H1 (cell line): ENCODE measurements at regions not wholly inside any gene's neighbourhood (a gene's known extent, or its start where the extent isn't known, plus 50 kb on each side); places are given as distances from the start of the nearest gene placed in this dataset.

Source experiments
- CTCF ChIA-PET: fragments of 300-600 bp; sonication (Branson Sonifier 250); formaldehyde crosslinking; loops from one replicate; lab custom pipeline; 2021; ENCODE audit not compliant: partially characterized antibody; lab: Charles Lee
- POLR2A ChIA-PET: fragments of 300-600 bp; sonication (Branson Sonifier 250); formaldehyde crosslinking; loops from one replicate; lab custom pipeline; 2021; ENCODE audit warnings: inconsistent platforms; ENCODE audit not compliant: partially characterized antibody; lab: Charles Lee
- DNase-seq, 2 experiments: peaks; one replicate each; pipeline versions ENCODE4 v3.0.0 to v3.0.0-alpha.2; 2010 to 2022; ENCODE audit warnings: low spot score in 2 of 2, low read depth in 1 of 2, mixed read lengths in 1 of 2
- FAIRE-seq: peaks from 2 replicates; lab custom pipeline; 2011; peaks lifted over from hg19 to GRCh38; lab: Jason Lieb, UNC
- H2AFZ ChIP-seq: 2 replicates; pipeline ENCODE4 v1.8.1; 2012; ENCODE audit warnings: low read length, inconsistent platforms
- H2AK5ac ChIP-seq: 2 replicates; pipeline ENCODE4 v1.6.1; 2013; ENCODE audit warnings: low read depth, low read length
- H2BK120ac ChIP-seq: replicated peaks from 2 replicates; pipeline ENCODE3; 2013; ENCODE audit warnings: low read depth, low read length, inconsistent platforms
- H2BK12ac ChIP-seq: 2 replicates; pipeline ENCODE4 v1.6.1; 2013; ENCODE audit warnings: low read depth, low read length
- H2BK15ac ChIP-seq: 2 replicates; pipeline ENCODE4 v1.6.1; 2013; ENCODE audit warnings: low read length
- H2BK20ac ChIP-seq: 2 replicates; pipeline ENCODE4 v1.6.1; 2013; ENCODE audit warnings: low read length
- H2BK5ac ChIP-seq: 2 replicates; pipeline ENCODE4 v1.6.1; 2013; ENCODE audit warnings: low read depth, low read length
- H3K14ac ChIP-seq: 2 replicates; pipeline ENCODE4 v1.6.1; 2013; ENCODE audit warnings: inconsistent platforms; ENCODE audit not compliant: insufficient read length
- H3K18ac ChIP-seq: 2 replicates; pipeline ENCODE4 v1.6.1; 2013; ENCODE audit warnings: low read length; ENCODE audit errors: extremely low read depth
- H3K23ac ChIP-seq: 2 replicates; pipeline ENCODE4 v1.6.1; 2013; ENCODE audit warnings: inconsistent platforms; ENCODE audit not compliant: insufficient read length
- H3K23me2 ChIP-seq: 2 replicates; pipeline ENCODE4 v1.6.1; 2013; ENCODE audit warnings: low read depth, low read length
- H3K27ac ChIP-seq: 2 replicates; pipeline ENCODE4 v1.6.1; 2011; ENCODE audit warnings: low read depth, low read length, inconsistent platforms
- H3K27me3 ChIP-seq, 4 experiments: replicated peaks in 1 of 4; 1 replicate in 1 of 4; 2 replicates in 3 of 4; pipeline versions ENCODE4 v1.6.1 to v1.8.1; 2011 to 2013; ENCODE audit warnings: low read length in 3 of 4, mild to moderate bottlenecking in 3 of 4, inconsistent platforms in 2 of 4, mixed read lengths in 2 of 4, moderate library complexity in 1 of 4; ENCODE audit not compliant: control insufficient read depth in 3 of 4, insufficient read depth in 3 of 4; ENCODE audit errors: extremely low read depth in 1 of 4
- H3K36me3 ChIP-seq, 4 experiments: 2 replicates each; pipeline versions ENCODE4 v1.6.1 to v1.8.1; 2011 to 2013; ENCODE audit warnings: mild to moderate bottlenecking in 4 of 4, low read length in 3 of 4, moderate library complexity in 2 of 4, control low read depth in 1 of 4, inconsistent platforms in 1 of 4; ENCODE audit not compliant: insufficient read depth in 4 of 4, control insufficient read depth in 2 of 4
- H3K4ac ChIP-seq: replicated peaks from 2 replicates; pipeline ENCODE3; 2013; ENCODE audit warnings: low read length, low read depth, mixed read lengths, inconsistent platforms; ENCODE audit not compliant: insufficient read length
- H3K4me1 ChIP-seq, 4 experiments: replicated peaks in 1 of 4; 1 replicate in 1 of 4; 2 replicates in 3 of 4; pipeline versions ENCODE4 v1.6.1 to v1.8.1; 2011 to 2013; ENCODE audit warnings: low read length in 3 of 4, inconsistent platforms in 2 of 4, mixed read lengths in 1 of 4; ENCODE audit not compliant: insufficient read depth in 4 of 4, control insufficient read depth in 3 of 4
- H3K4me2 ChIP-seq, 2 experiments: 2 replicates each; pipeline versions ENCODE4 v1.6.1 to v1.8.1; 2011 to 2013; ENCODE audit warnings: low read depth in 2 of 2, low read length in 2 of 2, control low read depth in 1 of 2, inconsistent platforms in 1 of 2, mild to moderate bottlenecking in 1 of 2; ENCODE audit not compliant: insufficient read depth in 1 of 2
- H3K4me3 ChIP-seq, 4 experiments: fragments of 200-600, 300-600 bp in 1 of 4; sonication (generic), shearing (Covaris generic), sonication (Bioruptor Twin) in 1 of 4; 2 replicates each; pipeline versions ENCODE4 v1.5.1 to v1.8.1; 2011 to 2016; ENCODE audit warnings: low read length in 4 of 4, low read depth in 3 of 4, control low read depth in 2 of 4, inconsistent platforms in 2 of 4, mild to moderate bottlenecking in 2 of 4, mixed read lengths in 1 of 4, moderate library complexity in 1 of 4; ENCODE audit not compliant: insufficient read depth in 2 of 4; ENCODE audit errors: extremely low read depth in 1 of 4
- H3K56ac ChIP-seq: replicated peaks from 2 replicates; pipeline ENCODE3; 2013; ENCODE audit warnings: low read depth, mild to moderate bottlenecking, mixed read lengths, low read length, inconsistent platforms; ENCODE audit not compliant: insufficient read length
- H3K79me1 ChIP-seq: 2 replicates; pipeline ENCODE4 v1.6.1; 2013; ENCODE audit warnings: low read depth, low read length, control low read depth
- H3K79me2 ChIP-seq, 2 experiments: 2 replicates each; pipeline versions ENCODE4 v1.6.1 to v1.8.1; 2012 to 2013; ENCODE audit warnings: low read length in 2 of 2, mild to moderate bottlenecking in 2 of 2, inconsistent platforms in 1 of 2; ENCODE audit not compliant: insufficient read depth in 2 of 2, control insufficient read depth in 1 of 2
- H3K9ac ChIP-seq, 4 experiments: replicated peaks in 1 of 4; 1 replicate in 1 of 4; 2 replicates in 3 of 4; pipeline versions ENCODE4 v1.6.1 to v1.8.1; 2011 to 2013; ENCODE audit warnings: low read depth in 3 of 4, low read length in 3 of 4, control low read depth in 2 of 4, mild to moderate bottlenecking in 2 of 4, moderate library complexity in 2 of 4, inconsistent platforms in 1 of 4; ENCODE audit errors: extremely low read depth in 1 of 4
- H3K9me3 ChIP-seq, 2 experiments: 2 replicates each; pipeline versions ENCODE4 v1.6.1 to v1.8.1; 2012 to 2013; ENCODE audit warnings: mild to moderate bottlenecking in 2 of 2, moderate library complexity in 2 of 2, control low read depth in 1 of 2, inconsistent platforms in 1 of 2, low read depth in 1 of 2, low read length in 1 of 2, mixed read lengths in 1 of 2; ENCODE audit not compliant: insufficient read depth in 2 of 2
- H4K20me1 ChIP-seq, 2 experiments: replicated peaks in 1 of 2; 2 replicates each; pipeline versions ENCODE3 to v1.8.1; 2011 to 2013; ENCODE audit warnings: inconsistent platforms in 2 of 2, low read length in 2 of 2, mild to moderate bottlenecking in 1 of 2; ENCODE audit not compliant: insufficient read depth in 2 of 2, control insufficient read depth in 1 of 2
- H4K5ac ChIP-seq: 2 replicates; pipeline ENCODE4 v1.6.1; 2013; ENCODE audit warnings: low read length, low read depth, mixed read lengths, inconsistent platforms; ENCODE audit not compliant: insufficient read length
- H4K8ac ChIP-seq: 2 replicates; pipeline ENCODE4 v1.8.0; 2013; ENCODE audit warnings: mild to moderate bottlenecking, moderate library complexity, low read length, inconsistent platforms; ENCODE audit not compliant: insufficient read depth; ENCODE audit errors: extremely low read depth
- H4K91ac ChIP-seq: replicated peaks from 2 replicates; pipeline ENCODE3; 2013; ENCODE audit warnings: low read length, mixed read lengths, inconsistent platforms; ENCODE audit not compliant: insufficient read length
- PHF8 ChIP-seq: fragments of 200-600 bp; sonication (generic); conservative IDR thresholded peaks from 2 replicates; pipeline ENCODE4 v1.7.1; 2012; ENCODE audit warnings: low read depth, mild to moderate bottlenecking, inconsistent platforms, low read length, moderate library complexity
- RAD21 ChIP-seq, 2 experiments: IDR thresholded peaks in 1 of 2; conservative IDR thresholded peaks in 1 of 2; 2 replicates each; pipeline ENCODE4 v1.6.1; 2011; ENCODE audit warnings: low read depth in 2 of 2, low read length in 2 of 2, improper control_type of control experiment in 1 of 2, inconsistent platforms in 1 of 2, mild to moderate bottlenecking in 1 of 2, moderate library complexity in 1 of 2
- WGBS, 2 experiments: shearing (Covaris generic) in 1 of 2; methylation state at CpG; one replicate each; pipeline versions ENCODE4 v1.1.6 to v1.1.7; 2013 to 2015; ENCODE audit warnings: low lambda C conversion rate in 2 of 2, mixed read lengths in 2 of 2, inconsistent platforms in 1 of 2, low coverage in 1 of 2, missing lambda C conversion rate in 1 of 2; ENCODE audit not compliant: insufficient replicate concordance in 2 of 2, insufficient coverage in 1 of 2, insufficient read length in 1 of 2; ENCODE audit errors: extremely low coverage in 1 of 2, missing lambda C conversion rate in 1 of 2; 5-methylcytosine and 5-hydroxymethylcytosine counted together
- TF ChIP-seq, protein P1 (sequence below): IDR thresholded peaks from 2 replicates; pipeline ENCODE4 v1.6.1; 2012; ENCODE audit warnings: low read length, inconsistent platforms

- Histone ChIP-seq H3K4me1 (no peaks in the 10 kb centered on the region; a peak in 1 of 7 replicates), H3K18ac (no peak overlapping the region), H3K9ac (no peak overlapping the region), H3K79me2 (no peaks in the 10 kb centered on the region), H3K23me2 (no peaks in the 10 kb centered on the region), H3K9me3 (peaks cover 3 to 14% of the 10 kb centered on the region in 2 experiments; a peak in 2 of 4 replicates), H3K4ac (no peak overlapping the region), H3K36me3 (no peaks in the 10 kb centered on the region), H3K23ac (no peak overlapping the region), H3K14ac (no peak overlapping the region), H3K4me2 (no peak overlapping the region), H3K27ac (no peak overlapping the region), H3K27me3 (no peaks in the 10 kb centered on the region), H2AK5ac (no peak overlapping the region), H4K91ac (no peak overlapping the region), H2BK15ac (no peak overlapping the region), H3K79me1 (no peaks in the 10 kb centered on the region), H2BK5ac (no peak overlapping the region), H2BK12ac (no peak overlapping the region), H3K56ac (no peak overlapping the region), H2AFZ (no peak overlapping the region), H4K20me1 (no peaks in the 10 kb centered on the region), H3K4me3 (no peak overlapping the region), H2BK120ac (no peak overlapping the region), H4K5ac (no peak overlapping the region), H2BK20ac (no peak overlapping the region), H4K8ac (no peak overlapping the region)
- ChIA-PET POLR2A (no interaction called here), CTCF (interaction anchor here (1.2 kb wide), 1 partner anchor 9 kb away, joined by 4 read pairs; no protein-coding TSS in a partner anchor)
- 88% methylated on average over 11 of the region's 11 CpGs; no CpG with 5 or more reads in 1 of the 2 experiments for WGBS, 2 experiments
- FAIRE-seq (no peak), DNase-seq (no peak)
- TF ChIP-seq PHF8, result no peak
- TF ChIP-seq, protein P1, sequence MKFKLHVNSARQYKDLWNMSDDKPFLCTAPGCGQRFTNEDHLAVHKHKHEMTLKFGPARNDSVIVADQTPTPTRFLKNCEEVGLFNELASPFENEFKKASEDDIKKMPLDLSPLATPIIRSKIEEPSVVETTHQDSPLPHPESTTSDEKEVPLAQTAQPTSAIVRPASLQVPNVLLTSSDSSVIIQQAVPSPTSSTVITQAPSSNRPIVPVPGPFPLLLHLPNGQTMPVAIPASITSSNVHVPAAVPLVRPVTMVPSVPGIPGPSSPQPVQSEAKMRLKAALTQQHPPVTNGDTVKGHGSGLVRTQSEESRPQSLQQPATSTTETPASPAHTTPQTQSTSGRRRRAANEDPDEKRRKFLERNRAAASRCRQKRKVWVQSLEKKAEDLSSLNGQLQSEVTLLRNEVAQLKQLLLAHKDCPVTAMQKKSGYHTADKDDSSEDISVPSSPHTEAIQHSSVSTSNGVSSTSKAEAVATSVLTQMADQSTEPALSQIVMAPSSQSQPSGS, result no peak
- TF ChIP-seq RAD21 (IDR thresholded peaks at IDR 0.05 in 1 of 2, conservative IDR thresholded peaks at IDR 0.05 in 1 of 2; ENCODE audit: low read depth in 2 of 2, low read length in 2 of 2), result peak in 1 of 2 experiments; percentile 33; a peak in 2 of 4 replicates
Observed at GRCh38 chr17:5780476-5780875, 196.2 kb upstream of the NLRP1 start.
